GM18951 (cell line): ENCODE measurements at regions not wholly inside any gene's neighbourhood (a gene's known extent, or its start where the extent isn't known, plus 50 kb on each side); places are given as distances from the start of the nearest gene placed in this dataset.

ENCODE experiments used
- POLR2A ChIP-seq: IDR thresholded peaks from 4 replicates; pipeline ENCODE4 v1.6.1; 2011; ENCODE audit warnings: mild to moderate bottlenecking; ENCODE audit not compliant: insufficient read length, insufficient read depth; ENCODE audit errors: extremely low read depth
- in situ Hi-C: fragments of 300-500 bp; cut with MboI; formaldehyde crosslinking; loops from one replicate; pipeline ENCODE4 v1.12.0; 2022; ENCODE audit warnings: low sequenced_read_pairs, mixed read lengths, inconsistent platforms; ENCODE audit not compliant: unreplicated experiment

DNA sequence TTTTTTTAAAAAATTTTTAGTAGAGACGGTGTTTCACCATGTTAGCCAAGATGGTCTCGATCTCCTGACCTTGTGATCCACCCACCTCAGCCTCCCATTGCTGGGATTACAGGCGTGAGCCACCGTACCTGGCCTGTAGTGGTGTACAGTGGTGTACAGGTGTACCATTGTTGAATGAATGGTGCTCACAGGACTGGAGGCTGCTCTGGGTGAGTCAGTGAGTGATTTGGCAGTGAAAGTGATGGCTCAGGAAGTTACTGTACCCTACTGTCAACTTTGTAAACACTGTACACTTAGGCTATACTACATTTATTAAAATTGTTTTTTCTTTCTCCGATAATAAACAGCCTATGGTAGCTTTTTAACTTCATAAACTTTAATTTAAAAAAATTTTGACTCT, 122.8 kb upstream of the EEF1E1 start:
- in situ Hi-C loops, result no loop called here
- TF ChIP-seq POLR2A, result no peak

GRCh38 chr6:8223678-8224077, 121.3 kb upstream of the EEF1E1 start:
- no peak for TF ChIP-seq POLR2A
- in situ Hi-C loops, result loop anchor here (25.0 kb wide), 1 partner anchor 511 kb away; no protein-coding TSS in a partner anchor

DNA sequence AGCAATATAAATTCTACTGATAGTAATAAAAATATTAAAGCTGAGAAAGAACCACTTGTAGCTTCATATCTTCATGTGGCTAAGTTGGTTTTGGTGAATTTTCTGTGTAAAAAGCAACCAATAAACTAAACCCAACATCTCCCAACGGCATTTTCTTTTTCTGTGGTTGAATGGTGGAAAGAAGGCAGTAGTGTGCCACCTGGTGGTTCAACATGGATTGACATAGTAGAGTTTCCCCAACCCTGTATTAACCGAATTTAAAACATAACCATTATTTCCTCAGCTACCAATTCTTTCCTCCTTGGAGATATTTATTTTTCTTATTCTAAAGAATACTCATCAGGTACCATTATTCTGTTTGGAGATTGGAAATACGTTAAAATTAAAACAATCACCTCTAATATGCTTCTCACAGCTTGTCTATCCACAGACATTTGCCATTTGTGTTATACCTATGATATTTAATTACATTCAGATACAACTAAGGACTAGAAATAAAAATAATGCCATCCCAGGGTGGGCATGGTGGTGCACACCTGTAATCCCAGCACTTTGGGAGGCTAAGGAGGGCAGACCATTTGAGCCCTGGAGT, 117.1 kb upstream of the EEF1E1 start:
- in situ Hi-C loops, result loop anchor here (25.0 kb wide), 1 partner anchor 507 kb away; no protein-coding TSS in a partner anchor
- TF ChIP-seq POLR2A, result no peak

DNA sequence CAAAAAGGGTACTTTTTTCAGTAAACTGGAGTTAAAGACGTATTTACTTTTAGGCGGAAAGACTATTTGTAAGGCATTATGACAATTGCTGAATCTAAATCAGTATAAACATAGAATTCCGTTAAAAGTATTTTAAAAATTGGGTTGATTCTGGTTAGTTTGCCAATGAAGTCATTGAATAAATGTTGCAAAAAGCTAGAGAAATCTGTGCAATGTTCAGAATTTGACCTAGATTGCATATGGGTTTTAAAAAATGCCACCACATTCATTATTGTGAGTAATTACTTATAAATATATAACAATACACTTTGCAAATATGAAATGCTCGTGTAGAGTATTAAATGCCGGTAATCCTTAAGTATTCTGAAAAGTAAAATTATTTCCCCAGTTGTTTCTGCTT, 116.5 kb upstream of the EEF1E1 start:
- no peak for TF ChIP-seq POLR2A
- in situ Hi-C loops, result loop anchor here (25.0 kb wide), 1 partner anchor 507 kb away; no protein-coding TSS in a partner anchor

GRCh38 chr6:8215631-8216030, 113.3 kb upstream of the EEF1E1 start:
- no peak for TF ChIP-seq POLR2A
- in situ Hi-C loops, result loop anchor here (25.0 kb wide), 1 partner anchor 503 kb away; no protein-coding TSS in a partner anchor

GRCh38 chr6:8213995-8214394, 111.6 kb upstream of the EEF1E1 start:
- in situ Hi-C loops, result loop anchor here (25.0 kb wide), 1 partner anchor 502 kb away; no protein-coding TSS in a partner anchor
- no peak for TF ChIP-seq POLR2A

GRCh38 chr6:8212720-8213434, 110.5 kb upstream of the EEF1E1 start:
- in situ Hi-C loops, result loop anchor here (25.0 kb wide), 1 partner anchor 501 kb away; no protein-coding TSS in a partner anchor
- TF ChIP-seq POLR2A, result no peak

DNA sequence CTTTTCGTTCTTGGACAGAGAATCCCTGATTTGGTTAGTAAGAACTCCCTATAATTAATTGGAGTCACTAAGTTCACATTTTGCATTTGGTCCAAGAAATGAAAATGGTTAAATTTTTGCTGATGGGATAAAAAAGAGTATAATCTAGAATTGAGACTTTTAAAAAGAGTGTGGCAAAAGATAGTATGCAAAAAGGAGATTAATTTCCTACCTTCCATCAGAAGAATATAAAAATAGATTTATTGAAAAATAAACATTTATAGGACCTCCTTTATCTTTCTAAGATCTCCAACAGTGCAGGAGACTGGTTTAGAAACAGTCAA, 105.5 kb upstream of the EEF1E1 start:
- no peak for TF ChIP-seq POLR2A
- in situ Hi-C loops, result loop anchor here (25.0 kb wide), 1 partner anchor 496 kb away; no protein-coding TSS in a partner anchor

DNA sequence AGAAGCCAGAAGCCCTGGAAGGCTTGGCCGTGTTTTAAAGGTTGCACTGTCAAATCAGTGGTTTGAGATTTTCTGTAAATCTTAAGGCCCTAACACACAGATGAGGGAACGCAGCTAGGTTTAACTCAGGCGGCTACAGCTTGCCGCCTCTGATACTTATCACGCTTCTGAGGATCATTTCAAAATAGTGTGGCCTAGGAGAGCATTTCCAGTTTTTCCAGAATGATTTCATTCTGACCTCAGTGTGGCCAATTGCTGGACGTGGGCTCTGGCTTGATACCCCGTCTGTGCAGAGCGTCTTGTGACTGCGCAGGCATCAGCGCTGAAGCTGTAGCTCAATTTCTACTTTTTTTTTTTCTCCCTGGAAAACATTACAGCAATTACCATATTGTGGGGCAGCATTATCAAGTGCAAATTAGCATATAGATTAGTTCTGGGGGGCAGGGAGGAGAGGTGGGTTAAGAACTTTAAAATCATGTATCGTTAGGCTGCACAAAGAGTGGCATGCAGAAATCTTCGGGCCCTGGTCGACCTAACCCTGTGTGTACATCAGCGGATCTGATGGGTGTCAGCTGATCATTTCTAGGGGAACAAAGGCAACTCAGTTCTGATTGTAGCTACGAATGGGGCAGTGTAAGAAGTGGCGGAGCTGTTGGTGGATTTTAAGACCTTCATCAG, 105.0 kb upstream of the EEF1E1 start:
- TF ChIP-seq POLR2A, result no peak
- in situ Hi-C loops, result loop anchor here (25.0 kb wide), 1 partner anchor 495 kb away; no protein-coding TSS in a partner anchor

- no peak for TF ChIP-seq POLR2A
- in situ Hi-C loops, result loop anchor here (25.0 kb wide), 1 partner anchor 491 kb away; no protein-coding TSS in a partner anchor
These were observed 101.0 kb upstream of the EEF1E1 start for GRCh38 chr6:8203337-8203736.

- in situ Hi-C loops, result loop anchor here (25.0 kb wide), 1 partner anchor 489 kb away; no protein-coding TSS in a partner anchor
- TF ChIP-seq POLR2A, result no peak
These were observed 99.3 kb upstream of the EEF1E1 start for GRCh38 chr6:8201679-8202078.

DNA sequence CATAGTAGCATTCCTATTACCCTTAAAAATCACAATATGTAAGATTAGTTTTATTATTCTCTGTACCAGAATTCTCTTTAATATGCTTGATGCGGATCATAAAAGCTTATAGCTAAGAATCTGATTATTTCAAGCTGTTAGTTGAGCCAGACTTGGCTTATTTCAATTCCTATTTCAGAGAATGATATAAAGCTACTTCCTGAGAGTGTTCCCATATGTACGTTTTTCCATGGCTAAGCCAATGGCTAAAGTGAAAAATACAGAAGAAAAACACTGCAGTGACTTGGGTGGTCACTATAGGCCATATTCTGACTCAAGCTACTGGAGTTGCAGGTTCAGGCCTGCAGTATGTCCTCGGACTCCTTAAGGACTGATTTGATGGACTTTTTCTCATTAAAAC, 97.9 kb upstream of the EEF1E1 start:
- no peak for TF ChIP-seq POLR2A
- in situ Hi-C loops, result loop anchor here (25.0 kb wide), 1 partner anchor 488 kb away; no protein-coding TSS in a partner anchor

GRCh38 chr6:8195714-8196102, 93.4 kb upstream of the EEF1E1 start:
- in situ Hi-C loops, result no loop called here
- no peak for TF ChIP-seq POLR2A
